ENCODE measurements at regions not wholly inside any gene's neighbourhood (a gene's known extent, or its start where the extent isn't known, plus 50 kb on each side); places are given as distances from the start of the nearest gene placed in this dataset.

DNA sequence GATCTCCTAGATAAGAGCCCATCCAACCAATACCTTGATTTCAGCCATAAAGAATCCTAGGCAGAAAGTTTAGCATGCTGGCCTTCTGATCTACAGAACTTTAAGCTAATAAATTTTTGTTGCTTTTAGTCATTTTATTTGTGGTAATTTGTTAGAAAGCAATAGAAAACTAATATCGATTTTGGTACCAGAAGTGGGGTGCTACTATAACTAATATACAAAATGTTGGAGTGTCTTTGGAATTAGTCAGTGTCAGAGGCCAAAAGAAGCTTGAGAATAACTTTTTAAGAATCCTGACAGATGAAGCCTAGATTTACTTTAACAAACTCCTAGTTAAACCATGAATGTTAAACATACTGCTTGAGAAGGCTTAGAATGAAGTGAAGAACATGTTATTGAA, 83.6 kb upstream of the HSF2 start:
- Histone ChIP-seq H3K4me1 (no peaks in the 10 kb centered on the region), H3K9me3 (peaks cover 0 to 8% (median 0%) of the 10 kb centered on the region in 3 donors), H3K27me3 (no peaks in the 10 kb centered on the region), H3K4me3 (no peak overlapping the region), H3K27ac (no peak overlapping the region), H3K36me3 (no peaks in the 10 kb centered on the region)
- no peak for ATAC-seq
- DNase-seq, result no peak
- in situ Hi-C loops (cut with MboI; ENCODE audit: low sequenced_read_pairs in 4 of 4), result no loop called here
- TF ChIP-seq CTCF (IDR thresholded peaks at IDR 0.05 in 4 of 5, conservative IDR thresholded peaks at IDR 0.05 in 1 of 5) (no peak), POLR2A (IDR thresholded peaks at IDR 0.05) (no peak)
- intact Hi-C loops (cut with DNase I; ENCODE audit: low total_unique reads), result no loop called here

DNA sequence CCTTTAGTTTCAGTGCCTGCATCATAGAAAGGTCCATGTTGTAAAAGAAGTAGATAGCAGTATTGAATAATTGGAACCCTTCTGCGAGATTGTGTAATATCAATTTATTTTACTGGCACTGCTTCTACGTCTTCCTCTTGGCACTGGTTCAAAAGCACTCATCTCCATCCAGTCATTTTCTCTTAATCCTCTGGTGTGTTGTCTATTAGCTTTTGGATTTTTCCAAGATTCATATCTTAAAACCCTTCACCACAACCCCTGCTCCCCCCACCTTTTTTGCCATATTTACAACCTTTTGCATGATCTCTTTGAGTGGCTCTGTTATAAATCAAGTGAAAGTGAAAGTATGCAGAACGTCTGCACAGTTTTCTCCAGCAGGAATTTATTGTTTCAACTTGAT, 76.6 kb upstream of the HSF2 start:
- DNase-seq (no peak), ATAC-seq (no peak)
- H3K27me3 ChIP-seq, result no peaks in the 10 kb centered on the region
- H3K4me1 ChIP-seq, result peaks cover 0 to 6% of the 10 kb centered on the region in 2 donors
- no peaks in the 10 kb centered on the region for H3K9me3 ChIP-seq
- intact Hi-C loops (cut with DNase I; ENCODE audit: low total_unique reads), result no loop called here
- in situ Hi-C loops (cut with MboI; ENCODE audit: low sequenced_read_pairs in 4 of 4), result no loop called here
- no peaks in the 10 kb centered on the region for H3K36me3 ChIP-seq
- H3K4me3 ChIP-seq, result peak overlapping the region; percentile 10 to 51 (median 35)
- no peak overlapping the region for H3K27ac ChIP-seq
- TF ChIP-seq POLR2A (IDR thresholded peaks at IDR 0.05) (no peak), CTCF (IDR thresholded peaks at IDR 0.05 in 4 of 5, conservative IDR thresholded peaks at IDR 0.05 in 1 of 5) (no peak)

GRCh38 chr6:122323361-122323760, 76.1 kb upstream of the HSF2 start:
- peak overlapping the region; percentile 10 to 51 (median 35) for H3K4me3 ChIP-seq
- in situ Hi-C loops (cut with MboI; ENCODE audit: low sequenced_read_pairs in 4 of 4), result no loop called here
- H3K4me1 ChIP-seq, result peaks cover 0 to 6% of the 10 kb centered on the region in 2 donors
- intact Hi-C loops (cut with DNase I; ENCODE audit: low total_unique reads), result no loop called here
- DNase-seq (no peak), ATAC-seq (no peak)
- TF ChIP-seq CTCF (IDR thresholded peaks at IDR 0.05 in 4 of 5, conservative IDR thresholded peaks at IDR 0.05 in 1 of 5) (no peak), POLR2A (IDR thresholded peaks at IDR 0.05) (no peak)
- H3K9me3 ChIP-seq, result no peaks in the 10 kb centered on the region
- no peaks in the 10 kb centered on the region for H3K36me3 ChIP-seq
- no peaks in the 10 kb centered on the region for H3K27me3 ChIP-seq
- H3K27ac ChIP-seq, result no peak overlapping the region

DNA sequence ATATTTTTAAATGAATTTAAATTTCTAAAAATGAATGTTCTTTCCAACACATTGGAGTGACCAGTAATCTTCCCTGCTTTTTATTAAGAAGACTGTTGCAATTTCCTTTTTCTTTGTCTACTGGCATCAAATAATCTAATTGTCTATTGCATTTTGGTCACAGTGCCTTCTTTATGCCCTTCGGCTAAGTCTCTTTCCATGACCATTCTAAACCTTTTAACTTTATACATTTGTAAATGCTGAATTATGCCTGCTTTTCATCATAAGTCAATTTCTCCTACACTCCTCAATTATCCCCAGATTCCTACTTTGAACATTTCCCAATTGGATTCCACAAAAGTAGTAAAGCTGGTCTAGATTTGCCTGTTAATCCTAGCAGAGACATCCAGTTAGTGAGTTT, 69.1 kb upstream of the HSF2 start:
- no peak overlapping the region for H3K27ac ChIP-seq
- H3K4me3 ChIP-seq, result no peak overlapping the region
- in situ Hi-C loops (cut with MboI; ENCODE audit: low sequenced_read_pairs in 4 of 4), result no loop called here
- ATAC-seq (no peak), DNase-seq (no peak)
- no peak for TF ChIP-seq CTCF (IDR thresholded peaks at IDR 0.05 in 4 of 5, conservative IDR thresholded peaks at IDR 0.05 in 1 of 5)
- no peak for TF ChIP-seq POLR2A (IDR thresholded peaks at IDR 0.05)
- no peaks in the 10 kb centered on the region for H3K36me3 ChIP-seq
- no peaks in the 10 kb centered on the region for H3K27me3 ChIP-seq
- intact Hi-C loops (cut with DNase I; ENCODE audit: low total_unique reads), result no loop called here
- H3K9me3 ChIP-seq, result no peaks in the 10 kb centered on the region
- H3K4me1 ChIP-seq, result no peaks in the 10 kb centered on the region

- Histone ChIP-seq H3K27ac (no peak overlapping the region), H3K27me3 (no peaks in the 10 kb centered on the region), H3K9me3 (no peaks in the 10 kb centered on the region), H3K36me3 (no peaks in the 10 kb centered on the region), H3K4me1 (no peaks in the 10 kb centered on the region), H3K4me3 (no peak overlapping the region)
- in situ Hi-C loops (cut with MboI; ENCODE audit: low sequenced_read_pairs in 4 of 4), result no loop called here
- DNase-seq (no peak), ATAC-seq (no peak)
- no peak for TF ChIP-seq CTCF (IDR thresholded peaks at IDR 0.05 in 4 of 5, conservative IDR thresholded peaks at IDR 0.05 in 1 of 5)
- TF ChIP-seq POLR2A (IDR thresholded peaks at IDR 0.05), result no peak
- intact Hi-C loops (cut with DNase I; ENCODE audit: low total_unique reads), result no loop called here
These were observed 61.8 kb upstream of the HSF2 start for GRCh38 chr6:122337645-122338044.
